AG20443 (cell line): ENCODE measurements at regions not wholly inside any gene's neighbourhood (a gene's known extent, or its start where the extent isn't known, plus 50 kb on each side); places are given as distances from the start of the nearest gene placed in this dataset.
A peak's percentile ranks its signal among the peaks of the same experiment; 100 is the strongest.
"Not testable (repeated sequence)": the region's sequence is repeated elsewhere in the genome, so short reads cannot be mapped to it uniquely, and the experiment has no call there.

ENCODE experiments used
- DNase-seq: peaks from one replicate; pipeline ENCODE4 v3.0.0; 2012; ENCODE audit warnings: low spot score, mixed read lengths

DNA sequence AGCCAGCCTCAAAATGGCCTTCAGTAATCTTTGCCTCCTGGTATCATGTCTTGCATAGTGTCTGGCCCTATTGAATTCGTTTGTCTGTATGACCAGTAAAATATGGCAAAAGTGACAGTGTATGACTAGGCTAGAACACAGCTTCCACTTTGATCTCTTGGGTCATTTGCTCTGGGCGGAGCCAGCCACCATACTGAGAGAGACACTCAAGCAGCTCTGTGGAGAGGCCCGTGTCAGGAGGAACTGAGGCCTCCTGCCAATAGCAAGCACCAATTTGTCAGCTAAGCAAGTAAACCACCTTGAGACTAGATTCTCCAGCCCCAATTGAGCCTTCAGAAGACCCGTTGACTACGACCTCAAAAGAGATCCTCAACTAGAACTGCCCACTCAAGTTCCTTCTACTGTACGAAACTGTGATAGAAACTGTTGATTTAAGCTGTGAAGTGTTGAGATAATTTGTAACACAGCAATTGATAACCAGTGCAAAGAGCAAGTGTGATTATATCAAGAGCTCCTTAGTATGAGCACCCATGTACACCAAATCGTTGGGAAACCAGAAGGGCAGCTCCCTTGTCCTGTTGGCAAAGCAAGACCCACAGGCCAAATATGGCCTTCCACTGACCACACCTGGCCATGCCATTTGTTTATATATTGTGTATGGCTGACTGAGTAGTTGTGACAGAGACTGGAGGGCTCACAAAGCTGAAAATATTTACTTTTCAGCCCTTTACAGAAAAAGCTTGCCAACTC lies 52.7 kb upstream of the SERBP1 start:
- no peak for DNase-seq

GRCh38 chr1:67484492-67484891 lies 54.3 kb upstream of the SERBP1 start:
- DNase-seq = no peak

DNA sequence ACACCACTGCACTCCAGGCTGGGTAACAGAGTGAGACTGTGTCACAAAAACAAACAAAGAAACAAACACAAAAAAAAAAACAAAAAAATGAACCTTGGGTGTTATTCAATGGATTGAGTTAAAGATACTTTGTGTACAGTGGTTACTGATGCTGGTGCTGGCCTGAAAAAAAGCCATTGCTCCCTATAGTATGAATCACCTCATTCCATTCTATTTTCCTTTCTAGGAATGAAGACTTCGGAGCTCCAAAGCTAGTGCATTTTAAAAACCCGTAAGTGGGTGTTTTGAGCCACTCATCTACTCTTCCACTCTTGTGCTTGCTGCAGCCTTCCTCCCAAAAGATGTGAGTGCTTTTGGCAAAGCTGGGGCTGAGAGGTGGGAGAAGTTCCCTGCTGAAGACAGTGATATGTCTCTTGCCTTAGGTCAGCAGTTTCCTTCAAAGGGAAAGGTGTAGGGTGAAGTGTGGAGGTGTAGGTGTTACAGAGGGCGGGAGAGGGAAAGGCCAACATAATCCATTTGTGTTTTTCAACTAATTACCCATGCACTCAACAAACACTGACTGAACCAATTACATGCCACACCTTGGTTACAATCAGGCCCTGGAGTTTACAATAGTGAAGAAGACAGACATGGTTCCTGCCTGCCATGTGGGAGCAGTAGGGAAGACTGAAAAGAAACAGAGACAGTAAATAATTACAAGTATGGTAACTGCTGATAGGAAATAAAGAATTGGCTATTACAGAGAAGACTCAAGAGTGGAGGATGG lies 55.0 kb upstream of the SERBP1 start:
- no peak for DNase-seq

DNA sequence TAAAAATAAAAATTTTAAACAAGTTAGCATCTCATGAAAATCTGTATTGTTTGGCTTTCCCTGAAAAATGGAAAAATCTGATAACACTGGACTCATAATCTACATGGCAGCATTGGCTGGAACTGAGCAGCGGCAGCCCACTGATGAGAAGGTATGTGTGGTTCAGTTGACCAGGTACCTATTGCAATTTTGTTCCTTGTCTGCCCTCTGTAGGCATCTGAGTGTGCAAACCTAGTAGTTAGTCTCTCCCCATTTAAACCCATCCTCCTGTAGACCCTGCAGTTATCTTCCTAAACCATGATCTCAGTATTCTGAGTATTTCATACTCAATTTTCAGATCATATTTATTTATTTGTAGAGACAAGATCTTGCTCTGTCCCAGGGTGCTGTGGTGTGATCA lies 59.4 kb upstream of the SERBP1 start:
- no peak for DNase-seq

DNA sequence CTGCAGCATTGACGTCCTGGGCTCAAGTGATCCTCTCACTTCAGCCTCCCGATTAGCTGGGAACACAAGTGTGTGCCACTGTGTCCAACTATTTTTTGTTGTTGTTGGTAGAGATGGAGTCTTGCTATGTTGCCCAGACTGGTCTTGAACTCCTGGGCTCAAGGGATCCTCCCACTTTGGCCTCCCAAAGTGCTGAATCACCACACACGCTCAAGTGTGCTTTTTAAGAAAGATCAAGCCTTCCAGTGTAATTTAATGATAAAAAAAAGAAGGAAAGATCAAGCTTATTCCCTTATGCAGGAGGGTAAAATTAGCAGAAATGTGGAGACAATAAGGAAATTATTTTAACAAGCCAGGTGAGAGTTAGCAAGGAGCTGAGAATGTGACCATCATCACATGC lies 61.1 kb upstream of the SERBP1 start:
- DNase-seq = no peak

GRCh38 chr1:67493148-67493547 lies 62.9 kb upstream of the SERBP1 start:
- no peak for DNase-seq

- no peak for DNase-seq
Observed at GRCh38 chr1:67495327-67495726, 65.1 kb upstream of the SERBP1 start.

- no peak for DNase-seq
Observed at GRCh38 chr1:67496329-67496728, 66.1 kb upstream of the SERBP1 start.

GRCh38 chr1:67500413-67500959 lies 70.3 kb upstream of the SERBP1 start:
- peak; percentile 96 for DNase-seq

GRCh38 chr1:67503974-67504373 lies 73.8 kb upstream of the SERBP1 start:
- no peak for DNase-seq

DNA sequence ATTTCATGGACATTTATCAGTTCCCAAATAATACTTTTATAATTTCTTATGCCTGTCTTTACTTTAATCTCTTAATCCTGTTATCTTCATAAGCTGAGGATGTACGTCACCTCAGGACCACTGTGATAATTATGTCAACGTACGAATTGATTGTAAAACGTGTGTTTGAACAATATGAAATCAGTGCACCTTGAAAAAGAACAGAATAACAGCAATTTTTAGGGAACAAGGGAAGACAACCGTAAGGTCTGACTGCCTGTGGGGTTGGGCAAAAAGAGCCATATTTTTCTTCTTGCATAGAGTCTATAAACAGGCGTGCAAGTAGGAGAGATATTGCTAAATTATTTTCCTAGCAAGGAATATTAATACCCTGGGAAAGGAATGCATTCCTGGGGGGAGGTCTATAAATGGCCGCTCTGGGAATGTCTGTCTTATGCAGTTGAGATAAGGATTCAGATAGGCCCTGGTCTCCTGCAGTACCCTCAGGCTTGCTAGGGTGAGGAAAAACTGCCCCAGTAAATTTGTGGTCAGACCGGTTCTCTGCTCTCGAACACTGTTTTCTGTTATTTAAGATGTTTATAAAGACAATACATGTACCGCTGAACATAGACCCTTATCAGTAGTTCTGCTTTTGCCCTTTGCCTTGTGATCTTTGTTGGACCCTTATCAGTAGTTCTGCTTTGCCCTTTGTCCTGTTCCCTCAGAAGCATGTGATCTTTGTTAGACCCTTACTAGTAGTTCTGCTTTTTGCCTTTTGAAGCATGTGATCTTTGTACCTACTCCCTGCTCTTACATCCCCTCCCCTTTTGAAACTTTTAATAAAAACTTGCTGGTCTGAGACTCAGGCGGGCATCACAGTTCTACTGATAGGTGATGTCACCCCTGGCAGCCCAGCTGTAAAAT lies 83.4 kb upstream of the SERBP1 start:
- not testable (repeated sequence) for DNase-seq

DNA sequence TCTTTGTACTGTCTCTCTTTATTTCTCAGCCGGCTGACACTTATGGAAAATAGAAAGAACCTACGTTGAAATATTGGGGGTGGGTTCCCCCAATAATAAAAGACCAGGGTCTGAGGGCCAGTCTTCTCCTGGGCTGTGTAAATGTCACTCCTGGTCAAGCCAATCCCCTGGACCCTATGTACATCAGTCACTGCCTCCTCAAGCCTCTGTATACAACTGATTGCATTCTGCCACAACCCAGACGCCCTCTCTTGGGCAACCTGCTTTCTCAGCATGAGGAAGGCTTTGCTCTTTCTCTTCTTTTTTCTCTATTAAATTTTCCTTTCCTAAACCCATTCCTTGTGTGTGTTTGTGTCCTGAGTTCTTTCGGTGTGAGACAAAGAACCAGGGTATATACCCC lies 84.1 kb upstream of the SERBP1 start:
- no peak for DNase-seq

DNA sequence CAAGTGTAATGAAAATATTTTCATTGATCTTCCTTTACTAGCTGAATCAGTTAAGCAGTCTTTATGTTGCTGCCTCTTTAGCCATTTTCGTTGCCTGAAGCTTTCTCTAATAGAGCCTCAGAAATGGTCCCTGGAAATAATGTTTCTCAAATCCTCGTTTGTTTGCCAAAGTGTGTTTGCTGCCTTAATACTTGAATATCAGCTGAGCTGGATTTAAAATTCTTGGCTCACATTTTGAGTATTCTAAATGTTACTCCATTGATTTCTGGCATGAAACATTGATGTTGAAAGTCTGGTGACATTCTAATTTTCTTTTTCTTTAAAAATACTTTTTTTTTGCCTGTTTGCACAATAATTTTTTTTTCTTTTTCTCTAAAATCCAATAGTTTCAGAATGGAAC lies 84.6 kb upstream of the SERBP1 start:
- no peak for DNase-seq

- no peak for DNase-seq
Observed at GRCh38 chr1:67515324-67516080, 85.3 kb upstream of the SERBP1 start.

DNA sequence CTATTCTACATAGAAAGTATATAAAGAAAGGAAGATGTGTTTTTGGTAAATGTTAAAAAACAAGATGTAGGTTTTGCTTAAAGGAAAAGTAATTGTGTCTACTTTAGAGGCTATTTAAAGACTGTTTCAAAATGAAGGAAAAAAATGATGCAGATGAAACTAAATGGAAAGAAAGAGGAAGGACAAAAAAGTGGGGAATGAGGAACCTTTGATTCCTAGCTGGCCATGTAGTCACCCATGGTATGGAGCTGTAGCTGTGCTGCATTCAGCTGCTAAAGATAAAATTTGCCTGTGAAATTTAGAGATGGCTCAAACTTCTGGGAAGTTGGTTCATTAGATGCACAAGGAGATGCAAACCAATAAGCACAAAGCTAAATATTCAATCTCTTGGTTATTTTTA lies 86.8 kb upstream of the SERBP1 start:
- DNase-seq = no peak

- DNase-seq = no peak
Observed at GRCh38 chr1:67522001-67522441, 91.8 kb upstream of the SERBP1 start.

DNA sequence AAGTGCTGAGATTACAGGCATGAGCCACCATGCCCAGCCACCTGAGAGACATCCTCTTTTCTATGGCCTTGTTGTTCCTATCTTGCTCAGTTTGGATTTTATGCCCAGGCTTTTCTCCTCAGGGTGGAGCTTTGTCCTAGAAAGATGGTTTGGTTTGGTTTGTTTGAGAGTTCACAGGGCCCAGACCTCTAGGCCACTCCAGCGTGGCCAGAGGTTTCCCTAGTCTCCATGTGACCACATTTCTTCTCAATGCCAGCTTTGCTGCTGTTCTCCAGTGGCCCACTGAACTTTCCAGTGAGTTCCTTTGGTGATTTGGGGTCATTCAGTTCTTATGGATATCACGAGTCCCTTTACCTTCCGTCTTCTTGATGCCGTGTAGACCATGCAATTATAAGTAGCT lies 92.6 kb upstream of the SERBP1 start:
- no peak for DNase-seq

- DNase-seq = peak; percentile 46
Observed at GRCh38 chr1:67524143-67525052, 94.2 kb upstream of the SERBP1 start.

DNA sequence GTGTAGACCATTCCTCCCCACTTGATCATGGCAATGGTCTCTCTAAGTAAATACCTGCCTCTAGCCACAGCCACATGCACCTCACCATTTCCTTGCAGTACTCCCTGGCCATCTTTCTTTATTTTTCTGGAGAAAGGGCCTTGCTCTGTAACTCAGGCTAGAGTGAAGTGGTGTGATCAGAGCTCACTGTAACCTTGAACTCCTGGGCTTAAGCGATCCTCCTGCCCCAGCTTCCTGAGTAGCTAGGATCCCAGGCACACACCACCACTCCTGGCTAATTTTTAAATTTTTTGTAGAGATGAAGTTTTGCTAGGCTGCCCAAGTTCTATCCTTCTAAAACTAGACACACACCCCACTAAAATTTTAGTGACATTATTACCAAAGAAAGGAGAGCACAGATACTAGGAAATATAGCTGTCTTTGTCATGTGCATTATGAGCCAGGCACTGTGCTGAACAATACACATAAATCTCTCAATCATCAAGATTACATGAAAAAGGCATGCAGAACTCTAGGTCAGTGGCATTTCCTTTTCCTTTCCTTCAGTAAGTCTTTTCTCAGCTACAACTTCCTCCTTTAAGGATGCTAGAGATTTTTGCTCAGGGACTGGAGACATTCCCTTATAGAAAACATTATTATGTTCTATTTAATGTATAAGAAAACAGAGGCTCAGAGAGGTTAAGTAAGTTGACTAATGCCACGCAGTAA lies 95.0 kb upstream of the SERBP1 start:
- no peak for DNase-seq

GRCh38 chr1:67528141-67528540 lies 97.9 kb upstream of the SERBP1 start:
- DNase-seq = no peak
